GM13976 (cell line): ENCODE measurements at regions not wholly inside any gene's neighbourhood (a gene's known extent, or its start where the extent isn't known, plus 50 kb on each side); places are given as distances from the start of the nearest gene placed in this dataset.

ENCODE experiments used
- DNase-seq: peaks from one replicate; pipeline ENCODE4 v3.0.0; 2012; ENCODE audit warnings: low spot score
- CTCF ChIP-seq: IDR thresholded peaks from 2 replicates; pipeline ENCODE4 v1.5.1; 2012; ENCODE audit warnings: borderline replicate concordance, mild to moderate bottlenecking; ENCODE audit not compliant: insufficient read depth; ENCODE audit errors: extremely low read depth, missing control alignments, control extremely low read depth
- in situ Hi-C: fragments of 300-500 bp; cut with MboI; formaldehyde crosslinking; loops from one replicate; pipeline ENCODE4 v1.12.0; 2022; ENCODE audit warnings: low sequenced_read_pairs, mixed read lengths, inconsistent platforms; ENCODE audit not compliant: unreplicated experiment

GRCh38 chr4:32985256-32985655, 2265.1 kb downstream of the PCDH7 start:
- in situ Hi-C loops, result no loop called here
- DNase-seq, result no peak
- TF ChIP-seq CTCF, result no peak

GRCh38 chr4:32986236-32986635, 2266.1 kb downstream of the PCDH7 start:
- TF ChIP-seq CTCF, result no peak
- no peak for DNase-seq
- in situ Hi-C loops, result no loop called here

GRCh38 chr4:32987111-32987510, 2266.9 kb downstream of the PCDH7 start:
- in situ Hi-C loops, result no loop called here
- DNase-seq, result no peak
- no peak for TF ChIP-seq CTCF

- in situ Hi-C loops, result no loop called here
- no peak for DNase-seq
- no peak for TF ChIP-seq CTCF
Measured at GRCh38 chr4:32988165-32988811, 2268.1 kb downstream of the PCDH7 start.

- TF ChIP-seq CTCF, result no peak
- in situ Hi-C loops, result no loop called here
- DNase-seq, result no peak
Measured at GRCh38 chr4:32991663-32992062, 2271.5 kb downstream of the PCDH7 start.

GRCh38 chr4:32994981-32995881, 2275.1 kb downstream of the PCDH7 start:
- no peak for TF ChIP-seq CTCF
- in situ Hi-C loops, result no loop called here

More at GRCh38 chr4:32994981-32995881, 2275.1 kb downstream of the PCDH7 start:
- no peak for DNase-seq
